ENCODE measurements at regions not wholly inside any gene's neighbourhood (a gene's known extent, or its start where the extent isn't known, plus 50 kb on each side); places are given as distances from the start of the nearest gene placed in this dataset.
"Not testable (repeated sequence)": the region's sequence is repeated elsewhere in the genome, so short reads cannot be mapped to it uniquely, and the experiment has no call there.

DNA sequence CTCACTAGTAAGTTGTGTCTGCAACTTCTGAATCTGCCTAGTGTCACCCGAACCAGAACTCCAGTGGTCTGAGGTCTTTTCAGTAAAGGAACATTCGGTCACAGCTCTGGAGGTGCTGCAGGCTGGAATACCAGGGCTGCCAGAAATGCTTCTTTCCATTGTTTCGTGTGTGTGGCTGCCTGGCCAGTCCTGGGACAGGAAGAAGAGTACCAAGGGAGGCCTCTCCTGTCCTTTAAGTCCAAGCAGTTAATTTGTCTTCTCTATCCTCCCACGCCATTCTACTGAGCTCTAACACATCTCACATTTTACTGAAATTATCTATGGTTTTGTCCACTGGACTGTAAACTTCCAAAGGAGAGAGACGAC is 196.0 kb downstream of the LNPK start:
- Histone ChIP-seq H3K9me3 (no peaks in the 10 kb centered on the region), H3K4me3 (no peak overlapping the region), H3K36me3 (no peaks in the 10 kb centered on the region), H3K27me3 (no peaks in the 10 kb centered on the region), H3K4me1 (no peaks in the 10 kb centered on the region), H3K27ac (no peak overlapping the region)
- TF ChIP-seq, protein P1, sequence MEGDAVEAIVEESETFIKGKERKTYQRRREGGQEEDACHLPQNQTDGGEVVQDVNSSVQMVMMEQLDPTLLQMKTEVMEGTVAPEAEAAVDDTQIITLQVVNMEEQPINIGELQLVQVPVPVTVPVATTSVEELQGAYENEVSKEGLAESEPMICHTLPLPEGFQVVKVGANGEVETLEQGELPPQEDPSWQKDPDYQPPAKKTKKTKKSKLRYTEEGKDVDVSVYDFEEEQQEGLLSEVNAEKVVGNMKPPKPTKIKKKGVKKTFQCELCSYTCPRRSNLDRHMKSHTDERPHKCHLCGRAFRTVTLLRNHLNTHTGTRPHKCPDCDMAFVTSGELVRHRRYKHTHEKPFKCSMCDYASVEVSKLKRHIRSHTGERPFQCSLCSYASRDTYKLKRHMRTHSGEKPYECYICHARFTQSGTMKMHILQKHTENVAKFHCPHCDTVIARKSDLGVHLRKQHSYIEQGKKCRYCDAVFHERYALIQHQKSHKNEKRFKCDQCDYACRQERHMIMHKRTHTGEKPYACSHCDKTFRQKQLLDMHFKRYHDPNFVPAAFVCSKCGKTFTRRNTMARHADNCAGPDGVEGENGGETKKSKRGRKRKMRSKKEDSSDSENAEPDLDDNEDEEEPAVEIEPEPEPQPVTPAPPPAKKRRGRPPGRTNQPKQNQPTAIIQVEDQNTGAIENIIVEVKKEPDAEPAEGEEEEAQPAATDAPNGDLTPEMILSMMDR (IDR thresholded peaks at IDR 0.05): no peak
- DNase-seq (ENCODE audit: low spot score): no peak

DNA sequence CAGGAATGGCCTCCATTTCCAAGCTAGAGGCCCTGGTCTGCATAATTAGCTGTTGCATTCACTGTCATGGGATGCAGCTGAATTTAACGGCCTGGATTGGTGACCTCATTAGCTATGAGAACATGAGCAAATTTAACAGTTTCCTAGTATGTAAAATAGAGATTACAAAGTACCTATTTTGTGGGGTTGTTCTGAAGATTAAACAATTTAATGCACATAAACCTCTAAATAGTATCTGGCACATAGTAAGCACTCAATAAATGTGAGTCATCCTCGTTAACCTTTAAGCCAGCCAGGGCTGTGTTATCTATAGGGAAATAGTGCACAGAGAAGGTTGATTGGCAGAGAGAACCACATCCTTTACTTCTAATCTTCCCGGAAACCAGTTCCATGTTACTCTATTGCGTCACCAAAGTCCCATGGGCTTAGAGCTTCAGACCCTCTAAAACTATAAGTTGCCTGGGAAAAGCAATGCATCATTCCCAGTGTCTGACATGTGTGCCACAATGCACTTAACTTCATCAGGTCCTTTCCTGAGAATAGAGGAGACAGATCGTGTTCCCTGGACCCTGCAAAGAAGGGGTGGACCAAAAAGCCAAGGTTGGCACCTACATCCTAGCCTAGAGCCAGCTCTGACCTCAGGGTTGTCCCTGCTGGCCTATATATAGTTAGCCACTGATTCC is 196.5 kb downstream of the LNPK start:
- TF ChIP-seq, protein P1 (IDR thresholded peaks at IDR 0.05): no peak
- Histone ChIP-seq H3K9me3 (no peaks in the 10 kb centered on the region), H3K27me3 (no peaks in the 10 kb centered on the region), H3K4me3 (no peak overlapping the region), H3K27ac (no peak overlapping the region), H3K36me3 (no peaks in the 10 kb centered on the region), H3K4me1 (no peaks in the 10 kb centered on the region)
- DNase-seq (ENCODE audit: low spot score): no peak

DNA sequence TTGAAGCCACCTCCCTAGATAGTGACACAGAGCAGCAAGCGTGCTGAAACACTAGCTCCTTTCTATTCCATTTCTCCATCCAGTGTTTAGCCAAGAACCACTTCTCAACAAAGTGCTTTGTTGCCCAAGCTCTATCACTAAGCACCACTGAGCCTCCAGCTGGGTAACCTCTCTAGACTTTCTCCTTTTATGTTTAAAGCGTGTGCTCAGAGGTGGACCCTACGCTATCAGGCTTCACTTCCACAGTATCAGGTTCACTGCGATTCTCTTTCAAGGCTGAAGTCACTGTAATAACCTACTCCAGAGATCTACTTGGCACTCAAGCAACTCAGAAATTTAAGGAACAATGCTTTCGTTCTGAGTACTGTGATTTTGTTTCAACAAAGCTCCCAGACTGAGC is 197.9 kb downstream of the LNPK start:
- Histone ChIP-seq H3K27ac (no peak overlapping the region), H3K27me3 (no peaks in the 10 kb centered on the region), H3K4me1 (no peaks in the 10 kb centered on the region), H3K4me3 (no peak overlapping the region), H3K9me3 (no peaks in the 10 kb centered on the region), H3K36me3 (no peaks in the 10 kb centered on the region)
- no peak for DNase-seq (ENCODE audit: low spot score)
- TF ChIP-seq, protein P1 (IDR thresholded peaks at IDR 0.05): no peak

DNA sequence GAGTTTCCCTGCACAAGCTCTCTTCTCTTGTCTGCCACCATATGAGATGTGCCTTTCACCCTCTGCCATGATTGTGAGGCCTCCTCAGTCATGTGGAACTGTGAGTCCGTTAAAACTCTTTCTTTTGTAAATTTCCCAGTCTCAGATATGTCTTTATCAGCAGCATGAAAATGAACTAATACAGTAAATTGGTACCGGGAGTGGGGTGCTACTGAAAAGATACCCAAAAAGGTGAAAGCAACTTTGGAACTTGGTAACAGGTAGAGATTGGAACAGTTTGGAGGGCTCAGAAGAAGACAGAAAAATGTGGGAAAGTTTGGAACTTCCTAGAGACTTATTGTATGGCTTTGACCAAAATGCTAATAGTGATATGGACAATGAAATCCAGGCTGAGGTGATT is 205.6 kb downstream of the LNPK start:
- not testable (repeated sequence) for H3K9me3 ChIP-seq; H3K4me3 ChIP-seq; H3K27ac ChIP-seq; H3K4me1 ChIP-seq; H3K36me3 ChIP-seq; H3K27me3 ChIP-seq; DNase-seq (ENCODE audit: low spot score)

DNA sequence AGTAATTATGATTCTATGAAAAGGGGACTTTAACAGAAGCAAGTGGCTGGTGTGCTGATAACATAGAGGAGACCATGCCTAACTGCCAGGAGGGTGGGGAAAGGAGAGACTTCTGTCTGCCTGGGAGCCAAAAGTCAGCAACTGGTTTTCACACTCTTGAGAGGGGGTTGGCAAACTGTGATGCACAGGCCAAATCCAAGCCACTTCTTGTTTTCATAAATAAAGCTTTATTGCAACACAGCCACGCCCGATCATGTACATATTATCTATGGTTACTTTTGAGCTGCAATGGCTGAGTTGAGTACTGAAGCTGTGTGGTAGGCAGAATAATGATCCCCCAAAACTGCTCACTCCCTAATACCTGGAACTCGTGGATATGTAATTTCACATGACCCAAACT is 208.4 kb downstream of the LNPK start:
- no peaks in the 10 kb centered on the region for H3K27me3 ChIP-seq
- H3K4me1 ChIP-seq: no peaks in the 10 kb centered on the region
- TF ChIP-seq, protein P1 (IDR thresholded peaks at IDR 0.05): no peak
- H3K27ac ChIP-seq: no peak overlapping the region
- no peaks in the 10 kb centered on the region for H3K36me3 ChIP-seq
- peaks cover 0 to 7% of the 10 kb centered on the region in 2 donors for H3K9me3 ChIP-seq
- DNase-seq (ENCODE audit: low spot score): no peak
- no peak overlapping the region for H3K4me3 ChIP-seq

DNA sequence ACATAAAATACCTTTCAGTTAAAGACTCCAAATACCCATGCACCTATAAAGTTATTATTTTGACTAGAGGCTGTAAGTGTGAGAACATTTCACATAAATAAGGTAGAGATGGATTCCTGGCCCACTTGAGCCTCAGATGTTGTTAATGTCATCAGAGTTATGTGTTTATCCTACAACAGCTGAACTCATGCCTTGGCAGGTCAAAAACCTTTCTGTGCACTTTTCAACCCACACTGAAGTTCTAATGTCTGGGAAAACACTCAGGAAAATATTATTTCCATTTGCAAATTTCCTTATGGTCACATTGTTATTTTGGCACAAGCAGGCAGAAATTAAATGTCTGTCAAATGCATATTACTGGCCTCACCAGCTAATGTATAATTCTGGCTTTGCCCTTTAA is 209.2 kb downstream of the LNPK start:
- DNase-seq (ENCODE audit: low spot score): no peak
- Histone ChIP-seq H3K4me1 (no peaks in the 10 kb centered on the region), H3K9me3 (peaks cover 0 to 7% of the 10 kb centered on the region in 2 donors), H3K27me3 (no peaks in the 10 kb centered on the region), H3K4me3 (no peak overlapping the region), H3K27ac (no peak overlapping the region), H3K36me3 (no peaks in the 10 kb centered on the region)
- TF ChIP-seq, protein P1 (IDR thresholded peaks at IDR 0.05): no peak

Data from right atrium auricular region (tissue), 2 donors.